GM10248 (cell line): ENCODE measurements at regions not wholly inside any gene's neighbourhood (a gene's known extent, or its start where the extent isn't known, plus 50 kb on each side); places are given as distances from the start of the nearest gene placed in this dataset.

Experiments
- CTCF ChIA-PET: fragments of 300-600 bp; sonication (Branson Sonifier 250); formaldehyde crosslinking; extraction: SDS; loops from one replicate; lab custom pipeline; 2021; ENCODE audit warnings: antibody characterized with exemption; lab: Yijun Ruan, JAX
- POLR2A ChIA-PET: fragments of 350-650 bp; sonication (Branson Sonifier 250); formaldehyde crosslinking; extraction: SDS; loops from one replicate; lab custom pipeline; 2020; ENCODE audit warnings: antibody characterized with exemption; lab: Yijun Ruan, JAX
- DNase-seq: peaks from one replicate; pipeline ENCODE4 v3.0.0; 2012; ENCODE audit errors: extremely low spot score
- CTCF ChIP-seq: IDR thresholded peaks from 2 replicates; pipeline ENCODE4 v1.5.1; 2012; ENCODE audit warnings: mild to moderate bottlenecking, low read depth; ENCODE audit errors: extremely low read depth, missing control alignments, control extremely low read depth

GRCh38 chr16:86994215-86994614 lies 323.0 kb downstream of the C16orf95 start:
- DNase-seq, result no peak
- ChIA-PET CTCF (no interaction called here), POLR2A (no interaction called here)
- TF ChIP-seq CTCF, result no peak

GRCh38 chr16:86994651-86995171 lies 322.5 kb downstream of the C16orf95 start:
- ChIA-PET CTCF (no interaction called here), POLR2A (no interaction called here)
- DNase-seq, result no peak
- no peak for TF ChIP-seq CTCF

- POLR2A ChIA-PET, result no interaction called here
- no peak for DNase-seq
- CTCF ChIA-PET, result interaction anchor here (1.1 kb wide), 1 partner anchor 67 kb away, joined by 3 read pairs; no protein-coding TSS in a partner anchor
- no peak for TF ChIP-seq CTCF
These were observed 321.7 kb downstream of the C16orf95 start for GRCh38 chr16:86995456-86995855.

- CTCF ChIA-PET, result interaction anchor here (1.1 kb wide), 1 partner anchor 67 kb away, joined by 3 read pairs; no protein-coding TSS in a partner anchor
- DNase-seq, result no peak
- POLR2A ChIA-PET, result no interaction called here
- no peak for TF ChIP-seq CTCF
These were observed 321.1 kb downstream of the C16orf95 start for GRCh38 chr16:86996081-86996480.

GRCh38 chr16:86997058-86997457 lies 320.1 kb downstream of the C16orf95 start:
- POLR2A ChIA-PET, result no interaction called here
- TF ChIP-seq CTCF, result no peak
- CTCF ChIA-PET, result no interaction called here
- no peak for DNase-seq

- ChIA-PET POLR2A (no interaction called here), CTCF (no interaction called here)
- no peak for TF ChIP-seq CTCF
- DNase-seq, result no peak
These were observed 318.8 kb downstream of the C16orf95 start for GRCh38 chr16:86998196-86999001.
